Loucy (cell line): ENCODE measurements at regions not wholly inside any gene's neighbourhood (a gene's known extent, or its start where the extent isn't known, plus 50 kb on each side); places are given as distances from the start of the nearest gene placed in this dataset.

Experiments used
- H2AFZ ChIP-seq: fragments of 200-600 bp; sonication (generic); 2 replicates; pipeline ENCODE4 v1.6.0; 2016; ENCODE audit warnings: antibody characterized with exemption, mild to moderate bottlenecking, low read length, moderate library complexity
- H3F3A ChIP-seq: fragments of 200-600 bp; 2 replicates; pipeline ENCODE4 v1.6.0; 2016; ENCODE audit warnings: antibody characterized with exemption, low read depth, mild to moderate bottlenecking
- H3K27me3 ChIP-seq: fragments of 200-600 bp; sonication (generic); 2 replicates; pipeline ENCODE4 v1.6.1; 2014; ENCODE audit warnings: low read length, mild to moderate bottlenecking; ENCODE audit not compliant: insufficient read depth, poor library complexity, severe bottlenecking
- H3K36me3 ChIP-seq: fragments of 200-600 bp; sonication (generic); 2 replicates; pipeline ENCODE4 v1.6.1; 2016; ENCODE audit warnings: low read length; ENCODE audit not compliant: insufficient read depth
- H3K4me1 ChIP-seq: fragments of 200-600 bp; sonication (generic); 2 replicates; pipeline ENCODE4 v1.5.1; 2014; ENCODE audit warnings: low read length, mild to moderate bottlenecking; ENCODE audit not compliant: insufficient read depth, poor library complexity, severe bottlenecking
- H3K4me2 ChIP-seq: fragments of 200-600 bp; sonication (generic); 2 replicates; pipeline ENCODE4 v1.6.0; 2014; ENCODE audit warnings: antibody characterized with exemption, low read length, low read depth, mild to moderate bottlenecking; ENCODE audit not compliant: poor library complexity, severe bottlenecking
- H3K4me3 ChIP-seq: fragments of 200-600 bp; sonication (generic); 2 replicates; pipeline ENCODE4 v1.5.1; 2014; ENCODE audit warnings: low read length, mild to moderate bottlenecking, mixed read lengths; ENCODE audit not compliant: poor library complexity, severe bottlenecking
- H3K79me2 ChIP-seq: fragments of 200-600 bp; sonication (generic); 2 replicates; pipeline ENCODE4 v1.6.1; 2014; ENCODE audit warnings: low read length; ENCODE audit not compliant: insufficient read depth
- H3K9ac ChIP-seq: fragments of 200-600 bp; sonication (generic); 2 replicates; pipeline ENCODE4 v1.6.0; 2014; ENCODE audit warnings: mild to moderate bottlenecking, low read depth, low read length, moderate library complexity; ENCODE audit not compliant: poor library complexity, severe bottlenecking
- H3K9me2 ChIP-seq: fragments of 200-600 bp; sonication (generic); replicated peaks from 2 replicates; pipeline ENCODE4 v1.6.1; 2016; ENCODE audit warnings: low read depth, low read length, mixed read lengths
- H3K9me3 ChIP-seq: fragments of 200-600 bp; sonication (generic); 2 replicates; pipeline ENCODE4 v1.6.1; 2014; ENCODE audit warnings: mild to moderate bottlenecking, antibody characterized with exemption, low read length, low read depth; ENCODE audit not compliant: insufficient read depth
- H4K20me1 ChIP-seq: fragments of 200-600 bp; sonication (generic); 2 replicates; pipeline ENCODE4 v1.6.0; 2014; ENCODE audit warnings: antibody characterized with exemption, low read length, mild to moderate bottlenecking; ENCODE audit not compliant: insufficient read depth, poor library complexity, severe bottlenecking
- EZH2phosphoT487 ChIP-seq: fragments of 200-600 bp; IDR thresholded peaks from 2 replicates; pipeline ENCODE4 v1.6.1; 2018; ENCODE audit warnings: antibody characterized with exemption, mild to moderate bottlenecking, moderate library complexity, borderline replicate concordance
- TF ChIP-seq, protein P1 (sequence below): fragments of 200-600 bp; sonication (generic); conservative IDR thresholded peaks from 2 replicates; pipeline ENCODE4 v1.5.1; 2014; ENCODE audit warnings: mild to moderate bottlenecking, antibody characterized with exemption, low read length

DNA sequence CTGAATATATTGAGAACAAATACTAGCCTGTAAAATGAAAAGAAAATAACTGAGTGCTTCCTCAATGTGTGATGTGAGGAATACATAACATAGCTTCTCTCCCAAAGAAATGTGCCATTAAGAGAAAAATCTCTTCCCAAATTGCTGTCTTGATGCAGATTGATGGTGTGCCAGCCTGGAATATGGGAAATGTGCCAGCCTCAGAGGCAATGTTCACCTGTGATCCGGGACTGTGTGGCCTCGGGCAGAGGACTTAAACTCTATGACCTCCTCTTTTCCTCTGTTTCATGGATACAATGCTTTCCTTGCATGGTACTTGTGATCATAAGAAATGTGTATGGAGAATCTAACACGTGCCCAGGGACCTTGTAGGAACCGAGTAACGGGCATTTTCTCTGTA, 370.9 kb downstream of the DIRAS2 start:
- Histone ChIP-seq H4K20me1 (no peaks in the 10 kb centered on the region), H3K27me3 (no peaks in the 10 kb centered on the region), H2AFZ (no peak overlapping the region), H3K9ac (no peak overlapping the region), H3K36me3 (no peaks in the 10 kb centered on the region), H3K4me1 (no peaks in the 10 kb centered on the region), H3K4me3 (no peak overlapping the region), H3K79me2 (no peaks in the 10 kb centered on the region), H3K9me3 (no peaks in the 10 kb centered on the region), H3F3A (no peaks in the 10 kb centered on the region), H3K4me2 (no peak overlapping the region), H3K9me2 (no peaks in the 10 kb centered on the region)
- no peak for TF ChIP-seq EZH2phosphoT487
- TF ChIP-seq, protein P1, sequence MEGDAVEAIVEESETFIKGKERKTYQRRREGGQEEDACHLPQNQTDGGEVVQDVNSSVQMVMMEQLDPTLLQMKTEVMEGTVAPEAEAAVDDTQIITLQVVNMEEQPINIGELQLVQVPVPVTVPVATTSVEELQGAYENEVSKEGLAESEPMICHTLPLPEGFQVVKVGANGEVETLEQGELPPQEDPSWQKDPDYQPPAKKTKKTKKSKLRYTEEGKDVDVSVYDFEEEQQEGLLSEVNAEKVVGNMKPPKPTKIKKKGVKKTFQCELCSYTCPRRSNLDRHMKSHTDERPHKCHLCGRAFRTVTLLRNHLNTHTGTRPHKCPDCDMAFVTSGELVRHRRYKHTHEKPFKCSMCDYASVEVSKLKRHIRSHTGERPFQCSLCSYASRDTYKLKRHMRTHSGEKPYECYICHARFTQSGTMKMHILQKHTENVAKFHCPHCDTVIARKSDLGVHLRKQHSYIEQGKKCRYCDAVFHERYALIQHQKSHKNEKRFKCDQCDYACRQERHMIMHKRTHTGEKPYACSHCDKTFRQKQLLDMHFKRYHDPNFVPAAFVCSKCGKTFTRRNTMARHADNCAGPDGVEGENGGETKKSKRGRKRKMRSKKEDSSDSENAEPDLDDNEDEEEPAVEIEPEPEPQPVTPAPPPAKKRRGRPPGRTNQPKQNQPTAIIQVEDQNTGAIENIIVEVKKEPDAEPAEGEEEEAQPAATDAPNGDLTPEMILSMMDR: no peak

DNA sequence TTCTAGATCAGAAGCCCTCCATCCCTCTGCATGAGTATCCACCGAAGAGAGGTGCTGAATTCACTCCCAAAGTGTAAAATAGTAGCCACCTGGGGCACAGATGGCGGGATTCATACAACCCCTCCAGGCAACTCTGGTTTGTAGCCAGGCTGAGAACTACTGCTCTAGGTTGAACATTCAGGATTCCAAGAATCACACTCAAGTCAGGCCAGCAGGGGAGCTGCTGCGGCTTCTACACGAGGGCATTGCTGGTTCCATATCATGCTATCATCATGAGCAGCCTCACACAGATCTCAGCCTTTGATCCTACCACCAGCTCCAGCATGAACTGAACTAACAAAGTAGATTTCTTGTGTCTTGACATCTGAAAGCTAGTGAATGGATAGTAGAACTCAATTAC, 367.9 kb downstream of the DIRAS2 start:
- Histone ChIP-seq H3K36me3 (no peaks in the 10 kb centered on the region), H3K27me3 (no peaks in the 10 kb centered on the region), H3K79me2 (no peaks in the 10 kb centered on the region), H2AFZ (no peak overlapping the region), H3K4me2 (no peak overlapping the region), H3F3A (no peaks in the 10 kb centered on the region), H3K9me2 (no peaks in the 10 kb centered on the region), H3K9ac (no peak overlapping the region), H3K4me3 (no peak overlapping the region), H3K4me1 (no peaks in the 10 kb centered on the region), H3K9me3 (no peaks in the 10 kb centered on the region), H4K20me1 (no peaks in the 10 kb centered on the region)
- TF ChIP-seq, protein P1: no peak; the same call in 1 of the 2 replicates
- no peak for TF ChIP-seq EZH2phosphoT487

DNA sequence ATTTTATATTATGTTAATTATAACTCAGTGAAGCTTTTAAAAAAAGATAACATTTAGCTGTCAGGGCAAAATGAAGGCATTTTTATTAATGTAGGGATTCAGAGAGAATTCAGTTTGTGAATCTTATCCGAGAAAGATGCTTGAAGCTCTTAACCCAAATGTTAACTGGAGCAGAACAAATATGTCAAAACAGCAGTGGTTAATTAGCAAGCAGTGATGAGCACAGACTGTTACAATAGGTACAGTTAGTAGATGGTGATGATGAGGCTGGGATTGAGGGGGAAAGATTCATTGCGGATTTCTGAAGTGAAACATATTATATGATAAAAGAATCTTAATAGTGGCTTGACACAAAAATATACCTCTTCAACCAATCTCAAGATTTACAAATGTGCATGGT, 356.7 kb downstream of the DIRAS2 start:
- Histone ChIP-seq H3K79me2 (no peaks in the 10 kb centered on the region), H3K4me1 (no peaks in the 10 kb centered on the region), H3K9ac (no peak overlapping the region), H2AFZ (no peak overlapping the region), H3K9me3 (no peaks in the 10 kb centered on the region), H3F3A (no peaks in the 10 kb centered on the region), H3K4me2 (no peak overlapping the region), H3K4me3 (no peak overlapping the region), H4K20me1 (no peaks in the 10 kb centered on the region), H3K36me3 (no peaks in the 10 kb centered on the region), H3K27me3 (no peaks in the 10 kb centered on the region), H3K9me2 (no peaks in the 10 kb centered on the region)
- no peak for TF ChIP-seq EZH2phosphoT487
- TF ChIP-seq, protein P1: no peak
